NOMO-1 treated with DMSO at 0.1 percent for 48 hours (cell line): ENCODE measurements at regions not wholly inside any gene's neighbourhood (a gene's known extent, or its start where the extent isn't known, plus 50 kb on each side); places are given as distances from the start of the nearest gene placed in this dataset.

Experiments used
- DNase-seq: peaks from one replicate; lab custom pipeline; 2025; ENCODE audit not compliant: unreplicated experiment; lab: John Stamatoyannopoulos, UW

DNA sequence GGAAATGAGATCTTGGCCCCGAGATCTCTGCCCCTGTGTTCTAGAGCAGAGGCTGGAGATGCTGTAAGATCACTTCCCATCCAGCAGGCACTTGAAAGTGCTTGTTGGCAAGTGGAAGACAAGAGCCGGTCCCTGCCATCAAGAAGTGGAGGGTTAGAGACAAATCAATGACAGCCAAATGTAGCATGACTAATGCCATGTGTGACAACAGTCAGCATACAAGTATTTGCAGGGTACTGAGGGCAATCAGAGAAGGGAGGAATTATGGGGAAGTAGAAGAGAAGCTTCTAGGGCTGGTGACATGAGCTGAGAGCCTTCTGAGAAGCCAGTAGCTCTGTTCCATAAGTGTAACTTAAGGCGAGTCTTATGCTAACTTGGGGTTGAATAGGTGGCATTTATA is 58.6 kb downstream of the TMEM17 start:
- DNase-seq = no peak

DNA sequence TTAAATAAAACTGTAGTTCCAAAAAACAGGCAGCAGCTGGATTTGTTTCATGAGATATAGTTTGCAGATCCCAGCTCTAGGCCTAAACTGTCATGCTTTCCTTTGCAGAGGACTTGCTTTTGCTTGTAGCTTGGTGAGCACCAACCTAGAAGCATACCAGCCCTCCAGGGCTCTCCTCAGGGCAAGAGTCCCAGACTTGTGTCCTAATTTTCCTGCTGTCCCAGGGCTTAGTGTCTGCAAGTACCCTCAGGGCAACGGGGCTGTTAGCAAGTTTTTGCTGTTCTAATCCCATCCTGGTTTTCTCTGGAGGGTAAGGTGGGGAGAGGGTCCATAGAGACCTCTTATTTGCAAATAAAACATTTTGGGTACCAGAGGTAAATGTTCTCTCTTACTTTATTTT is 59.5 kb downstream of the TMEM17 start:
- DNase-seq = no peak

DNA sequence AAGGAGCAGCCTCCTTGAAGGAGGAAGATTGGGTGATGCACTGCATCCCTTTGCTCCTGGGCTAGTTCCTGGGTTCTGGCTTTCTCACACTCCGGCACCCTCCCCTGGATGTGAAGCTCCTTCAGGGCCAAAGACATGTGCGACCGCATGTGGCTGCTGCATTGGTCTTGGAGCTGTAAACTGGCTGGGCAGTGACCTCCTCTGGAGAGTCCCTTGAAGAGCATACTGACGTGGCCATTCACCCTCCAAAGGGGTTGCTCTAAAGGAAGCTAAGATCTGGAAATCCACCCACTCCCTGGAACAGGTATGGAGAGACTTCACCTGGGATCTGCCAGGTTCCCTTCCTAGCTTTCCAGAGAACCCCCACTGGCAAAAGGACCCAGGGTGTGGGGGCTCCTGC is 62.1 kb downstream of the TMEM17 start:
- no peak for DNase-seq

DNA sequence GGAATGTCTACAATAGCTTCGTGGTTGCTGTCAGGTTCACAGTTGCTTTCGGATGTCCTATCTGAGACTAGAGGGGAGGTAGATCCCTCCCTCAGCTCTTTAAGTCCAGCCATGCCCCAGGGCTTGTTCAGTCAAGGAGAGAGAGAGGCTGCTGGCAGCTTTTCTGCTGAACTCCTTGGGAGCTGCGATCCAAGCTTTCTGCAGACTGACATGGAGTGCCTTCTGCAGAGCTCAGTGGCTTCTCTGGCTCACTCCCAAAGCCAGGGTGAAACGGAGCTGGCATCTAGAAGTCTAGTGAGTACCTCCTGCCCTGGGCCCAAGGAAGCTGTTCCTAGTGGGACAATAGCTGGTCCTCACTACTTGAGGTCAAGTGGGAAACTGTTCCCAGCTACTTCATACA is 62.5 kb downstream of the TMEM17 start:
- no peak for DNase-seq

DNA sequence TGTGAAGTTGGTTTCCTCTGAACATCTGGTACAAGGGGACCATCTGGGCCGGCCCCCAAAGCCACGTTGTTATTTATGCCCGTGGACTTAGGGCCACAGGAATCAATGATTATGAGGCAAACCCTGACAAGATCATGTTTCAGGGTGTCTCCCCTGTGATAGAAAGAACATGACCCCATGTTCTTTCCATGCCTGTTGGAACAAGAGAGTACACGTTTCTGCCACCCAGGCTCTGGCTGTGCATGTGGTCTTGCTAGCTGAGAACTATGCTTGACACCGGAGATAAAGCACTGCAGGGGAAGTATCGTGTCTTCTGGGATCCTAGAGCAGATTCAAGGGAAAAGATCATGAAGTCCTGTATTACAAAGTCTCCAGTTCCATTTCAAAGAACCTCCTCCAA is 64.2 kb downstream of the TMEM17 start:
- no peak for DNase-seq

DNA sequence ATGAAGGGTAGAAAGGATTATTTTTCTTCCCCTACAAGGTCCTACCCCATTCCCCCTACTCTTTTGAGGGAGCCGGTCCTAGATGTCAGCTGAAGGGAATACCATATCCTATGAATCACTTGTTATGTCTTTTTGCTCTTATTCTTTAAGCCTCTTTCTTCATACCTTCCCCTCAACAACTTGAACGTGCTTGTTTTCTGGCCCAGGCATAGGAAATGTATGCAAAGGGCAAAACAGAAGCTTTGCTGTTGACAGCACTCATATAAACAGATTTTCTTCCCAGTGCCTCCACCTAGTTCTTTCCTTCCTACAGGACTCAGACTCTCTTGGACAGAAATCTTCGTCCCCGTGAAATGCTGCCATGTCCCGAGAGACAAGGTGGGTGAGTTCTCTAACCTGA is 64.6 kb downstream of the TMEM17 start:
- DNase-seq = no peak

DNA sequence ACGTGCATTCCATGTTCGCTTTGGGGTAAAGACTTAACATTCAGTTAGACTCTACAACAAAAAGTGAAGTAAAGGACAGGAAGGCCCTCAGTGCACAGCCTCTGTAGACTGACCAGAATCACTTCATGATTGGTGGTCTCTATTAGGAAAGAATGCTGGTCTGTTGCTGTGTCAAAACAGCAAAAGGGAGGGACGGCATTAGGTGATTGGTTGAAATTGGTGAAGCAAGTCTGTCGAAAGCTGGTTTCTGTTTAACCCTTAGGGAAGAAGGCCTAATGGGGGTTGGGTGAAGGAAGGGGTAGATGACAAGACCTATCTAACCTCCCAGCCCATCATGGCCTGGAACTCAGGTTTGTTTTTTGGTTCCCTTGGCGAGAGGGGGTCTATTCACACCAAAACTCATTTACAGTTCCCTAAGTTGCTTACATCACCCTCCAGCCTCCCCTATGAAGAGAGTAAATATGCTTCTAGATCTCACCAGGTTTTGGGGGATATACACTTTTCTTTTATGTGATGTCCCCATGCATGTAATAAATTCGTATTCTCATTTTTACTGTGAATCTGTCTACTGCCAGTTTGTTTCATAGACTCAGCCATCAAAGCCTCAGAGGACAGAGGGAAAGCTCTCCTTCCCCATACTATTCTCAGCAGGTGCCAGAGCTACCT is 65.6 kb downstream of the TMEM17 start:
- no peak for DNase-seq

DNA sequence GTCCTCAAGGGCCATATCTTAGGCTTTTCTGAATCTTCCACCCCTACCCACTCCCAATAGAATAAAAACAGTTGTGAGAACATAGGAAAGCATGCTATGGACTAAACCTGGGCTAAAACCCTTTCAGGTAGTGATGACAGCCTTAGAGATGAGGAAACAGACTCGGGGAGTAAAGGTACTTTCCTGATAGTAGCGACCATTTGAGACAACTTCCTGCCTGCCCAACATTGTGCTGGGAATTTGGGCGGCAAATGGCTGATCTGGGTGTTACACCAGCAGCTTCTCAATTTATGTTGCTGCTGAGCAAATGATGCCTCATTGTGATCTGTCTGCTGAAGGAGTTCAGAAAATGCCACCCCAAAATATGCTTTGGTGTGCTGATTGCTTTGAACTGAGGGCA is 66.6 kb downstream of the TMEM17 start:
- no peak for DNase-seq

DNA sequence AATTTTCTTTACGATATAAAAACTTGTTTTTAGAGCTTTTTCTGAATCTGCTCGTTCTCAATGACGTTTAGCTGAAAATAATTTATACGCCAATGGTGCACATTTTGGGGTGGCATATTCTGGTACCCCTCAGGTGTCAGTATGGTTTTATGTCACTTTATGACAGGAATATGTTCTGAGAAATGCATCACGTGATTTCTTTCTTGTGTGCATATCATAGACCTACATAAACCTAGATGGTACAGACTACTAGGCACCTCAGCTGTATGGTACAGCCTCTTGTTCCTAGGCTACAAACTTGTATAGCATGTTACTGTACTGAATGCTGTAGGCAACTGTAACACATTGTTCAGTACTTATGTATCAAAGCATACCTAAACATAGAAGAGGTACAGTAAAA is 68.2 kb downstream of the TMEM17 start:
- no peak for DNase-seq

DNA sequence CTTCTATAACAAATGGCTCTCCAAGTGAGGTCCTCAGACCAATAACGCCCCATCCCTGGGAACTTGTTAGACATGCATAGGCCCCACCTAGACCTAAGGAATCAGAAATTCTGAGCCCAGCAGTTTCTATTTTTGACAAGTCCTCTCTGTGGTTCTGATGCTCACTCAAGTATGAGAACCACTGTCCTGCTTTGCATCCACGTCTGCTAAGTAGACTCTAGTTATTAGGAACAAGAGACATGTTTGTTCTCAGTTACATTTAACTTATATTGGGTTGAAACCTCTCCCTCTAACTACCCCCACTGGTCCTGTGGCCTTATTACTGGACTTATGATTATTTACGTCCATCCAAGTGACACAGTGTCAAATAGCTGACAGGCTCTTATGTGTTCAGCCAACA is 70.3 kb downstream of the TMEM17 start:
- no peak for DNase-seq

DNA sequence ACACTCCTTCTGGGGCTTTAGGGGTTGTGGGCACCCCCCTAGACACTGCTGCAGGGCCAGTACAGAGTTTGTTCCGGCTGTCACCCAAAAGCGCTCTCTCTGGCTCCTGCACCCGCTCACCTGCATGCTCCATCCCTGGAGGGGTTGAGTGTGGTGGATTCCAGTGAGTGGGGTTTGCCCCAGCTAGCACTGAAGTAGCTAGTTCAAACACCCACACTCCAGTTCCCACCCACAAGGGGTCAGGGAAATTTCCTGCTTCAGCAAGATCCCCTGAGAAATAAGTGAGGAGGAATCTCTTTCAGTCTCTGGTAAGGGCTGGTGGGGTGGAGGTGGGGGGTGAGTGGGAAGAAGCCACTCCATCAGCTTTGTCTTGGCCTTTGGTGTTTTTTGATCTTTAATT is 73.6 kb downstream of the TMEM17 start:
- no peak for DNase-seq

DNA sequence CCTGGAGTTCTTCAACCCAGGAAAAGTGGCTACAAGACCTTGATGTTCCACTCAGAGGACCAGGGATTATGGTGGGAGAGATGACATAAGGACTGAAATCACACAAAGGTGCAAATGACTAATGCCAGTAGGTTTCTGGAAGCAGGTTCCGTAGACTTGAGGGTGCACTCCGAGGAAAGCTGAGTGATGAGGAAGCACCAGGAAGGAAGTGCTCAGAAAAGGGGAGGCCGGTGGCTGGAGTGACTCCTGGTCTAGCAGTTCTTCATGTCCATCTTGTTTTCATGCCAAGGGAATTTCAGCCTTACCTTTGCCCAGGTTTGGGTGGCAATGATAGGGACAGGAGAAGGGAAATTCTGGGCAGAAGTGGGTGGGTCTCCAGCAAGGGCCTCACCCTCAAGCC is 74.5 kb downstream of the TMEM17 start:
- no peak for DNase-seq

DNA sequence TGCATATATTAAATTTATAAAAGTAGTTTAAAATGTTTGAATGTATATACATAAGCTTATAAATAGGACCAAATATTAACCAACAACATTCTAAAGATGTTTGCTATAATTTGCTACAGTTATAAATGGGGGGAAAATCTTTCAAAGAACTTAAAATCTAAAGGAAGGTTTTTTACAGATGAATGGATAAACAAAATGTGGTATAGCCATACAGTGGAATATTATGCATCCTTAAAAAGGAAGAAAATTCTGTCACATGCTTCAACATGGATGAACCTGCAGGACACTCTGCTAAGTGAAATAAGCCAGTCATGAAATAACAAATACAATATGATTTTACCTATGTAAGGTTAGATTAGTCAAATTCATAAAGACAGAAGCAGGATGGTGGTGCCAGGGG is 75.8 kb downstream of the TMEM17 start:
- no peak for DNase-seq

DNA sequence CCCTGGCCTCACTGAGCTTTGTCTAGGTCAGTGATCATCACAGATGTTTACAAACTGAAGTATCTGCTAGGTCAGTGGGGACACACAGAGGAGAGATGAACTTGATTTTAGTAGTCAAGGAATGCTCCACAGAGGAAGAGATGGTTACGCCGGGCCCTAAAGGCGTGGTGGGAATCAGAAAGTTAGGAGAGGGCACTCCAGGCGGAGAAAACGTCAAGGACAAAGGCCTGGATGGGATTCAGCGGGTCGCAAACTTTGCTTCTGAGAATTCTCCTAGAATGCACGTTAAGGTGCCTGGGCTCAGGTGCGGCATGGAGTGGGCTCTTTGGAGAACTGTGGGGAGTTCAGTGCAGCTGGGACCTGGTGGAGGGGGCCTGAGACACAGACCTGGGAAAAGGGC is 78.8 kb downstream of the TMEM17 start:
- no peak for DNase-seq

DNA sequence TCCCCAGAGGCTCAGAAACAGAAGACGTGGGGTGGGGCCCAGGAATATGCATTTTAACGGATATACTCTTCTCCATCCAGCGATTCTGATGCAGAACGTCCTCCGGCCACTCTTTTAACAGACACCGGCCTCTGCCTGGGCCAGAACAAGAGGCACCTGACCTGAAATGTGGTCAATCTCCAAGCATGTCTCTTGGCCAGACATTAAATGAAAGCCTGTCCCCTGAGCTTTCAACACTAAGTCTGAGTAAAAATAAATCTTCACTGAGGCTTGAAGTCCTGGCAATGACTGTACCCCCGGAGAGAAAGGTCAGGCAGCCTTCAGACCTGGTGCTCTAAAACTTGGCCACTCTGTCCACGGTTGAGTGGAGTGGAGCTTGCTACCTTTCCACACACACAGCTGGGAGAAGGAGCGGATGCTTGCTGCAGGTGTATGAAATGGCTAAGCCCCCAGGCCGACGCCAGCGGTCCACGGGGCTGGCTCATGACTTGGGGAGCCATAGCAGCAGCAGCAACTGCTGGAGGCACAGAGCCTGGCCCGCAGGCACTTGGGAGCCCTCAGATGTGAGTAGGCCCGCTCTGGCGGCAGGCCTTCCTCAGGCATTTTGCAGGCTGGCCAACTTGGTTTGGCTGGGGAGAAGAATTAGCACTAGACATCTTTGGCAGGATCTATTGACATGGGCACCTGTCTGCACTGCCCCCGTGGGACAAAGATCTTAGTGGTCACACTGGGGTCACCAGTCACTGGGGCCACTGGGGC is 79.7 kb downstream of the TMEM17 start:
- DNase-seq = no peak

DNA sequence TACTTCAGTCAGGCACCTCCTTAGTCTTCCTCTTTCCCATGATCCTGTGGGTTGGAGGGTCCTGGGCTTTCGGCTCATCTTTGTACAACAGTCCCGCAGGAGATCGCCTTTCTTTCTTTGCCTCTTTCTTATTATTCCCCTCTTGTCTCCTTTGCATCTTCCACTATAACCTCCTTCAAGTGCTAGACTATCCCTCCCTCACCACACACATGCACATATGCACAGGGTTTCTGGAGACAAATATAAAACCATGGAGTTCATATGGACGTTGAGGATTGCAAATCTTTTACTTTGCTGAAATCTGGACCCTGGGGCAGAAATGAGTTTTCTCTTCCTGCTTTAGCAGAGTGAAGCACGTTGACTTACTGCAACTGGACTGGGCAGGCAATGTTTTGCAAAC is 80.3 kb downstream of the TMEM17 start:
- DNase-seq = no peak

DNA sequence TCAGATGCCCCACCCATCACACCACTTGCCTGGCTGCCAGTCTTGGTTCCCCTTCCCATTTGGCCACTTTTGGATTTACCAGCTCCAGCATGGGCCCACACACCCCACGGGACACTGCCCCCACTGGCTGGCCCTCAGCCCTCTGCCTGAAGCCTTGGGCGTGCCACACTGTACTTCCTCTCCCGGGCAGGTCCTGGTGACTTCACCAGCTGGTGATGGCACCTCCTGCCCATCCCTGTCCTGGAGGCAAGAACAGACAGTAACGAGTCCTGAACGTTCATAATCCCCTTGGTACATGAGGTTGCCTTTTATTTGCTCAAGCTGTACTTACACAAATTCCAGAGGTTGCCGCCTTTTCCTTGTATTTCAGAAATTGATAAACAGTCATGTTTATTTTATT is 81.1 kb downstream of the TMEM17 start:
- no peak for DNase-seq

DNA sequence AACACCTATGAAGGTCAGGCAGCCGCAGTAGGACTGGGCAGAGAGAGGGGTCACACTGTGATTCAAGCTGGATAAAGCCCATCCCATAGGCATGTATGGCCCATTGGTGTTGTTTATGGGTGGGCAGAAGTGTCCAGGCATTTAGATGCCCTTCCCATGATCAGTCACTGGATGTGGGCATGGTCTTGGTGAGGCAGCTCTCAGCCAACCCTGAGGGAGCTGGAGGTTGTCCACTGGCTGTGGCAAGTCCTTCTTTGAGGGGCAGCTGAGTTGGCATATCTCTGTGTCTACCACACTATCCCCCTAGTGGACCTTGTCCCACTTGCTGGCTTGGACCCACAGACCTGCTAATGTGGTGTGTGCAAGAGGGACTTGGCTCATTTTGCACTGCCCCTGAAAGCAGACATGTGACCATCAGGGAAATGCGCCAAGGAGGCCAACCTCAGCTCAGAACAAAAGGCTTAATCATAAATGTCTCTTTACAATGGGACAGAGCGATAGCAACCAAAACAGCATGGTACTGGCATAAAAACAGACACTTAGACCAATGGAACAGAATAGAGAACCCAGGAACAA is 82.0 kb downstream of the TMEM17 start:
- no peak for DNase-seq

DNA sequence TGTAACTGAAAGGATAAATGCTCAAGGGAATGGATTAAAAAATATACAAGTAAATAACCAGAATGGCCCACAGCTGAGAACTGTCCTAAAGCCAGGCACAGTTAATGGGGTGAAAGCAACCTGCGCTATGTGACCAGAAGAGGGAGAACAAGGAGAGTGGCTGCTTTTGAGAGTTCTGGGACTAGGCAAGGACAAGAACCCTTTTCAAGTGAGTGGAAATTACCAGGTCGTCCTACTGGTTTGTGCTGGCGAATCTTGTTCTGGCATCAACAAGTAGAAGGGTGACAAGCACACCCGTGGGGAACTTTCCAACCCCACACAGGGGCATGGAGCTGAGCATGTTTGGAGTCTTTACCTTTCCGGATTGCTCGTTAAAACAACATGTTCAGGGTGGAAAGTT is 82.8 kb downstream of the TMEM17 start:
- DNase-seq = no peak

DNA sequence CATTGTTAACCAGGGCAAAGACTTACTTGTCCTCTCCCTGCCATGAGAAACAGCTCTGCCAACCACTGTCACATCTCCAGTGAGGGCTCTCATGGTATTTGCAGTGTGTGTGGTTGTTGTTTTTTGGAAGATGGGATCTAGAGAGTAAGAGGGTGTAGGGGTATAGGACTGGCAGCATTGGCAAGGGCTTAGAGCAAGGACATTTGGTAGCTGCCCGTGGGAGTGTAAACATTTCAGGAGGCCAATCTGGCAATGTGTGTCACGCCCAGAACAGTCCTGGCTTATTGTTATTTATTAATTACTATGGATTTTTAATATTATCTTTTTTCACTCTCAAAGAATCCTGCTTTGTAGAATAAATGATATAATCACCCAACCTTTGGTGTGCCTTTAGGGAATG is 90.5 kb downstream of the TMEM17 start:
- no peak for DNase-seq

DNA sequence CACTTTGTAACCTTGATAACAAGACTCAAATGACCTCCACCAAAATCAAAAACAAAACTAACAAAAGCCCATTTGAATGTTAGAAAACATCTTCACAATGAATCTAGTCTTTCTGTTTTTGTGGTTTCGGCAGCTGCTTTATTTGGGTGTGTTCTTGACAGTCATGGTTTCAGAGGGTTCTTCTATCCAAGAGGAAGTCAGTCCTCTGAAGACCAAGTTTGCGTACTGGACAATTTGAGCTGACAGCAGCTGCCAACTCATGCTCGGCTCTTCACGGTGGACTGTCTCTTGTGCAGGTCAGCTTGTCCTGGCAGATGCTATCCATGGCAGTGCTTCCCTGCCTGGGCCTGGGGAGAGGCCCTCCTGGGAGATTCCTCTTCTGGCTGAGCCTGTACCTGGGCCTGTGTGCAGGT is 91.0 kb downstream of the TMEM17 start:
- DNase-seq = peak; percentile 65

DNA sequence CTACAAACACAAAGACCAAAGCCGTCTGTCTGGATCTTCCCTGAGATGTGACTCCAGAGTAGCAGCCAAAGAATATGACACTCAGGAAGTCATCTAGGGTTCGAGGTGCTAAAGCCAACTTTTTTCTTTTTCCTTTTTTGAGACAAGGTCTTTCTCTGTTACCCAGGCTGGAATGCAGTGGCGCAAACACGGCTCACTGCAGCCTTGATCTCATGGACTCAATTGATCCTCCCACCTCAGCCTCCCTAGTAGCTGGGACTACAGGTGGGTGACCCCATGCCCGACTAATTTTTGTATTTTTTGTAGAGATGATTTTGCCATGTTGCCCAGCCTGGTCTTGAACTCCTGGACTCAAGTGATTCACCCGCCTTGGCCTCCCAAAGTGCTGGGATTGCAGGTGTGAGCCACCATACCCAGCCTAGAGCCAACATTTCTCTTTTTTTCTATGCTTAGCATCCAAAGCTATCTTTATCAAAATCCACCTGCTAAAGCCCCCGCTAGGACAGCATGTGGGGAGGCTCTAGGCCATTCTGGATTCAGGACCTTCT is 92.8 kb downstream of the TMEM17 start:
- no peak for DNase-seq
